Coronary artery (tissue), 2 donors: ENCODE measurements at regions not wholly inside any gene's neighbourhood (a gene's known extent, or its start where the extent isn't known, plus 50 kb on each side); places are given as distances from the start of the nearest gene placed in this dataset.
"Not testable (repeated sequence)": the region's sequence is repeated elsewhere in the genome, so short reads cannot be mapped to it uniquely, and the experiment has no call there.

Source experiments
- DNase-seq: peaks from one replicate; pipeline ENCODE4 v3.0.0-alpha.2; 2017; ENCODE audit warnings: low spot score
- H3K27ac ChIP-seq, 2 donors: fragments of 200-600 bp; sonication (generic); one replicate each; pipeline ENCODE4 v1.5.1; 2016 to 2019
- H3K4me3 ChIP-seq: fragments of 200-600 bp; sonication (generic); 2 replicates; pipeline ENCODE4 v1.5.1; 2016; ENCODE audit warnings: mild to moderate bottlenecking, moderate library complexity
- CTCF ChIP-seq: fragments of 200-600 bp; sonication (generic); IDR thresholded peaks from one replicate; pipeline ENCODE4 v1.5.1; 2019; ENCODE audit warnings: antibody characterized with exemption

- H3K27ac ChIP-seq: no peak overlapping the region
- no peak for TF ChIP-seq CTCF
- no peak overlapping the region for H3K4me3 ChIP-seq
- DNase-seq: no peak
These were observed 758.1 kb downstream of the RAPGEF2 start for GRCh38 chr4:159860945-159861344.

GRCh38 chr4:159864337-159864736 lies 761.5 kb downstream of the RAPGEF2 start:
- Histone ChIP-seq H3K4me3 (no peak overlapping the region), H3K27ac (no peak overlapping the region)
- no peak for DNase-seq
- no peak for TF ChIP-seq CTCF

- Histone ChIP-seq H3K27ac (no peak overlapping the region), H3K4me3 (no peak overlapping the region)
- no peak for TF ChIP-seq CTCF
- no peak for DNase-seq
These were observed 764.8 kb downstream of the RAPGEF2 start for GRCh38 chr4:159867673-159868072.

GRCh38 chr4:159868936-159869335 lies 766.1 kb downstream of the RAPGEF2 start:
- not testable (repeated sequence) for H3K4me3 ChIP-seq, DNase-seq, H3K27ac ChIP-seq

GRCh38 chr4:159871141-159871540 lies 768.3 kb downstream of the RAPGEF2 start:
- H3K4me3 ChIP-seq: no peak overlapping the region
- TF ChIP-seq CTCF: no peak
- no peak overlapping the region for H3K27ac ChIP-seq
- no peak for DNase-seq

- H3K27ac ChIP-seq: no peak overlapping the region
- no peak overlapping the region for H3K4me3 ChIP-seq
- TF ChIP-seq CTCF: no peak
- DNase-seq: no peak
These were observed 778.3 kb downstream of the RAPGEF2 start for GRCh38 chr4:159881158-159881557.

GRCh38 chr4:159884989-159885388 lies 782.1 kb downstream of the RAPGEF2 start:
- DNase-seq: no peak
- Histone ChIP-seq H3K27ac (no peak overlapping the region), H3K4me3 (no peak overlapping the region)
- no peak for TF ChIP-seq CTCF

GRCh38 chr4:159899596-159899995 lies 796.7 kb downstream of the RAPGEF2 start:
- DNase-seq: no peak
- TF ChIP-seq CTCF: no peak
- no peak overlapping the region for H3K4me3 ChIP-seq
- H3K27ac ChIP-seq: no peak overlapping the region
